ENCODE measurements at regions not wholly inside any gene's neighbourhood (a gene's known extent, or its start where the extent isn't known, plus 50 kb on each side); places are given as distances from the start of the nearest gene placed in this dataset.
A peak's percentile ranks its signal among the peaks of the same experiment; 100 is the strongest.

GRCh38 chr18:65425366-65425765, 325.4 kb upstream of the CDH7 start:
- Histone ChIP-seq H3K4me2 (no peak overlapping the region), H3K27me3 (ENCODE audit: insufficient read depth, low read depth) (no peaks in the 10 kb centered on the region), H3K9me3 (ENCODE audit: insufficient read depth, low read depth) (no peaks in the 10 kb centered on the region; the same call in 1 of the 2 replicates), H3K79me2 (ENCODE audit: low read depth) (no peaks in the 10 kb centered on the region), H3K4me3 (no peak overlapping the region), H3K27ac (no peak overlapping the region), H2AFZ (no peak overlapping the region), H3F3A (ENCODE audit: insufficient read depth, low read depth) (no peaks in the 10 kb centered on the region), H3K9me2 (ENCODE audit: insufficient read depth) (no peaks in the 10 kb centered on the region), H3K4me1 (replicated peaks; ENCODE audit: insufficient read depth) (no peaks in the 10 kb centered on the region), H3K36me3 (ENCODE audit: low read depth) (no peaks in the 10 kb centered on the region), H4K20me1 (ENCODE audit: insufficient read depth) (no peaks in the 10 kb centered on the region)
- no TSS peak for BruUV-seq (replicated peaks)
- CTCF ChIA-PET: no interaction called here
- DNase-seq: no peak
- TF ChIP-seq EZH2 (IDR thresholded peaks at IDR 0.05; ENCODE audit: low read depth): no peak
- TF ChIP-seq CTCF (conservative IDR thresholded peaks at IDR 0.05): no peak
- intact Hi-C loops (cut with micrococcal nuclease; ENCODE audit: unreplicated experiment): no loop called here
- POLR2A ChIA-PET (ENCODE audit: unreplicated experiment): no interaction called here

- Histone ChIP-seq H3K4me3 (no peak overlapping the region), H3K27ac (no peak overlapping the region), H3F3A (ENCODE audit: insufficient read depth, low read depth) (no peaks in the 10 kb centered on the region), H3K27me3 (ENCODE audit: insufficient read depth, low read depth) (no peaks in the 10 kb centered on the region), H3K4me2 (no peak overlapping the region), H3K9me3 (ENCODE audit: insufficient read depth, low read depth) (peaks cover 4% of the 10 kb centered on the region; the same call in 1 of the 2 replicates), H3K4me1 (replicated peaks; ENCODE audit: insufficient read depth) (no peaks in the 10 kb centered on the region), H4K20me1 (ENCODE audit: insufficient read depth) (no peaks in the 10 kb centered on the region), H3K36me3 (ENCODE audit: low read depth) (no peaks in the 10 kb centered on the region), H3K79me2 (ENCODE audit: low read depth) (no peaks in the 10 kb centered on the region), H3K9me2 (ENCODE audit: insufficient read depth) (no peaks in the 10 kb centered on the region), H2AFZ (peak overlapping the region; percentile 70)
- TF ChIP-seq CTCF (conservative IDR thresholded peaks at IDR 0.05) (no peak), EZH2 (IDR thresholded peaks at IDR 0.05; ENCODE audit: low read depth) (no peak)
- ChIA-PET POLR2A (ENCODE audit: unreplicated experiment) (no interaction called here), CTCF (no interaction called here)
- DNase-seq: no peak
- intact Hi-C loops (cut with micrococcal nuclease; ENCODE audit: unreplicated experiment): no loop called here
- BruUV-seq (replicated peaks): no TSS peak
These were observed 327.0 kb upstream of the CDH7 start for GRCh38 chr18:65423776-65424175.

GRCh38 chr18:65422544-65423136, 328.2 kb upstream of the CDH7 start:
- CTCF ChIA-PET: no interaction called here

More at GRCh38 chr18:65422544-65423136, 328.2 kb upstream of the CDH7 start:
- Histone ChIP-seq H4K20me1 (ENCODE audit: insufficient read depth) (no peaks in the 10 kb centered on the region), H2AFZ (no peak overlapping the region), H3K9me2 (ENCODE audit: insufficient read depth) (no peaks in the 10 kb centered on the region), H3K4me2 (no peak overlapping the region), H3K27me3 (ENCODE audit: insufficient read depth, low read depth) (no peaks in the 10 kb centered on the region), H3F3A (ENCODE audit: insufficient read depth, low read depth) (no peaks in the 10 kb centered on the region), H3K79me2 (ENCODE audit: low read depth) (no peaks in the 10 kb centered on the region), H3K4me3 (no peak overlapping the region), H3K36me3 (ENCODE audit: low read depth) (no peaks in the 10 kb centered on the region), H3K9me3 (ENCODE audit: insufficient read depth, low read depth) (peaks cover 4% of the 10 kb centered on the region; the same call in 1 of the 2 replicates), H3K27ac (no peak overlapping the region), H3K4me1 (replicated peaks; ENCODE audit: insufficient read depth) (no peaks in the 10 kb centered on the region)
- BruUV-seq (replicated peaks): no TSS peak
- POLR2A ChIA-PET (ENCODE audit: unreplicated experiment): no interaction called here
- no peak for DNase-seq
- TF ChIP-seq CTCF (conservative IDR thresholded peaks at IDR 0.05) (no peak), EZH2 (IDR thresholded peaks at IDR 0.05; ENCODE audit: low read depth) (no peak)
- intact Hi-C loops (cut with micrococcal nuclease; ENCODE audit: unreplicated experiment): no loop called here

Measured in PC-9 (cell line).